ENCODE measurements at regions not wholly inside any gene's neighbourhood (a gene's known extent, or its start where the extent isn't known, plus 50 kb on each side); places are given as distances from the start of the nearest gene placed in this dataset.
"Not testable (repeated sequence)": the region's sequence is repeated elsewhere in the genome, so short reads cannot be mapped to it uniquely, and the experiment has no call there.

- TF ChIP-seq EZH2phosphoT487, CTCF (IDR thresholded peaks at IDR 0.05): not testable (repeated sequence)
Measured at GRCh38 chr13:100975666-100976065, 301.1 kb upstream of the TMTC4 start.
